ENCODE measurements at regions not wholly inside any gene's neighbourhood (a gene's known extent, or its start where the extent isn't known, plus 50 kb on each side); places are given as distances from the start of the nearest gene placed in this dataset.

DNA sequence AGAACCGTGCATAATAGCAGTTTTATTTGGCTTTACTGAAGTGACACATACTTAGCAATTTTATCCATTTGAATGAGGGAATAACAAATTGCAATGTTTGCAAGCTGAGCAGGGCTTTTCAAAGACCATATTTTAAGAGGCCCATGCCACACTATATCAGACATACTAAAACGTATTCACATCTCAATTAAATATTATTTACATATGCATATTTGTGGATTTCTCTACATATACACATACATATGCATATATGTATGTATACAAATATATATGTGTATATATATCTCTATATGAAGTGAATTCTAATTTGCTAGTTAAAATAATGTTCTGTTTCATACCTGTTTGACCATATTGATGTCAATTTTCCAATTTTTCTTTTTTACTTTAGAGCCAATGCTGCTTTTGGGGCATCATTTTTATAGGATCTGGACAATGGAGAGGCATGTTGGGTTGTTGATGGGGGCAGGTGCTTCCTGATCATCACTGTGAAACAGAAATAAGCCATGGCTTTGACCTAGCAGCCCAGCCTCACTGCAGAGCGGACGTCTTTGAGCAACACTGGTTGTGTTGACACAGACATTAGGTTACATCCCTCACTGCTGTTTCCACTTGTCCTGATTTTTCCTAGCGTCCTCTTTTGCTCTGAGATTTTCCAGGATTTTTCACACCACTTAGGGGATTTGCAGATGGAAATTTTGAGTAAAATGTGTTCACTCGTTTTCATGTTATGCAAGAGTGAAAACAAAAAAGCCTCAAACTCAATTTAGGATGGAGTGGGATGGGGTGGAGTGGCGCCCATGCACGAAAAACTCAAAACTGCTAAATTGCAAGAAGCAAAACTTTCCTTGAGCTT lies 56.9 kb downstream of the RDH14 start:
- DNase-seq (ENCODE audit: low read depth in 1 of 2, low spot score in 1 of 2): no peak

DNA sequence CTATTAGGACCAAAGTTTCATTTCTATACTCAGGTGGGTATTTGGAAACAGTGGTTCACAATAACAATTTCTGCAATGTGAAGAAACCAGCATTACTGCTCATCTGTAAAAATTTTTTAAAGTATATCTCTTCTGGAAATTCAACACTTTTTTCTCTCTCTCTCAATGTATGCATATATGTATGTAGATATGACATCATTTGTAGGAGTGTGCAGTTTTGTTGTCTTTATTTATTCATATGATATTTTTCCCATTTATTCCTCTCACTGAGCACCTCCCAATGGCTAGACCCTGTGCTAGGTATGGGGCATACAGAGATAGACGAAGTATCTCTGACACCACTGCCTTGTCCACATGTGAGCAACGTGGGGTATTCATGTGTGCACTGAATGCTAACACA lies 58.3 kb downstream of the RDH14 start:
- DNase-seq (ENCODE audit: low read depth in 1 of 2, low spot score in 1 of 2): no peak

DNA sequence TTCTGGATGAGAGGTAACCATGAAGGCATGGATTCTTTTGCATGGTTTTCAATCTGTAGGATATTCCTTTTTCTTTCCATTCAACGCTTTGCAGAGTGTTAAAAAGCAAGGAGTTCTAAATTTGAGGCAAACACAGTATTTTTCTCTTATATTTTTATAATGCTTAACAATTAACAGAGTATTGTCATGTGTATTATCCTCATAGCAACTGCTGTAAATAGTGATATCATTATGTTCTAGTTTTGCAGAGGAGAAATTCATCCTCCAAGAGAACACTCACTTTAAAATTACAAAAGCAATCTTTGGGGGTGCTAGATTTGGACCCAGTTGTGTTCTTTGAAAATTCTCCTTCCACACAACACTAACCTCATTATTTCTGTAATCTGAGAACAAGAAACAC lies 58.7 kb downstream of the RDH14 start:
- no peak for DNase-seq (ENCODE audit: low read depth in 1 of 2, low spot score in 1 of 2)

DNA sequence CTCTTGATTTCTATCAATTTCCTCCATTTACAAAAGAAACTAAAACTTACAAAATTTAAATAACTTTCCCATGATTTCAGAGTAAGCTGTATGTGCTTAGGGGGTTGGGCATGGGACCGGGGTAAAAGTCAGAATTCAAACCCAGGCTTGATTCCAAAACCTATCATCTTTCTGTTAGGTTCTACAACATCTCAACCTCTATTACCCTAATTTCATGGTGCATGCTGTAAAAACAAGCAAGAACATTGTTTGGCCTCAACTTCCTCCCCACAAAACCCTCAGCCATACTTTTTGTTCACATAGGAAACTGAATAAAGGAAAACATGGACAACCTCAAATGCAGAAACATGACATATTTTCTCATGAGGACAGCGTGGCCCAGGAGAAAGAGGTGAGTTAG lies 59.3 kb downstream of the RDH14 start:
- no peak for DNase-seq (ENCODE audit: low read depth in 1 of 2, low spot score in 1 of 2)

DNA sequence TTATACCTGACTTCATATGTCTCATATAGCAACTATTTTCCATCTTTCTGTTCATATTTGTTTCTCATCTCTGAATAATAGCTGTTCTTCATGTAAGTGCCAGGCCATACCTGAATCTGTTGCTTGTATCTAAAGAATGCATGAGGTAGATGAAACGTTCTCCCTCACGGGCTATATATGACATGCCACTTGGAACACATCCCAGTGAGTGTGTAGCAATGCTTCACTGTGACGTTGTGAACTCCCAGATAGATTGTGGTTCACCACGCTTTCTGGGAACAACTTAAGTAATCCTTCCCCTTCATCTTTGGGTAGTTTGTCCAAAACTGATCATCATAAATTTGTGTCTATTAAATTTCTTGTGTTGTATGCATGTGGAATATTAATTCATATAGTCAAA lies 60.1 kb downstream of the RDH14 start:
- DNase-seq (ENCODE audit: low read depth in 1 of 2, low spot score in 1 of 2): no peak

DNA sequence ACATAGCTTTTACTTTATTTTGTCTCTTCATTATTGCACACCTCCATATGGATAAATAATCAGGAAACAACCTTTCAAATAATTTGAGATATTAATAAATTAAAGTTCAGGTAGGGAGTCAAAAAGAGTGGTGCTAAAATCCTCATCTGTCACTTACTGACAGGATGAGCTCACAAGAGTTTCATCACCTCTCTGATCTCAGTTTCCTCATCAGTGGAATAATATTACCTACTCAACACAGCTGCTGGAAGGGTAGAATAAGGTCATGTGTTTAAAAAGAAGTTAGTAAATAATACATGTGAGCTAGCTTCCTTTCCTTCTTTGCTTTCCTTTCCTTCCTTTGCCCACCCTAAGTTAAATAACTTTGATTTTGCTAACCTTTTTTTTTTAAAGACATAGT lies 61.9 kb downstream of the RDH14 start:
- DNase-seq (ENCODE audit: low read depth in 1 of 2, low spot score in 1 of 2): no peak

DNA sequence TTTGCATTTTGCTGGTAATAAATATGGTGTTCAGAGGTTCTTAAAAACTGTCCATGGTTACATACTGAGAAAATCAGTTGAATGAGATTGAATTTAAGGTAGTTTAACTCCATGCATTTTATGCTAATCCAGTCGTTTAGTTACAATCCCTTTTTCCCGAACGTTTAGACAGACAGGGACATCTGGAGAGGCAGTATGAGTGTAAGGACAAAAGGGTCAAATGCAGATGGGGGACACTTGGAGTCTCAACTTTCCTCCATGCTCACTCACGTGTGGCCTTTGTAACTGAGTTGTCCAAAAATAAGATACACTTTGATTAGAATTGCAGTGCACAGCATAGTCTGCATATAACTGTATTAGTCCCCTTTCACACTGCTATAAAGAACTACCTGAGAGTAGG lies 63.9 kb downstream of the RDH14 start:
- no peak for DNase-seq (ENCODE audit: low read depth in 1 of 2, low spot score in 1 of 2)

DNA sequence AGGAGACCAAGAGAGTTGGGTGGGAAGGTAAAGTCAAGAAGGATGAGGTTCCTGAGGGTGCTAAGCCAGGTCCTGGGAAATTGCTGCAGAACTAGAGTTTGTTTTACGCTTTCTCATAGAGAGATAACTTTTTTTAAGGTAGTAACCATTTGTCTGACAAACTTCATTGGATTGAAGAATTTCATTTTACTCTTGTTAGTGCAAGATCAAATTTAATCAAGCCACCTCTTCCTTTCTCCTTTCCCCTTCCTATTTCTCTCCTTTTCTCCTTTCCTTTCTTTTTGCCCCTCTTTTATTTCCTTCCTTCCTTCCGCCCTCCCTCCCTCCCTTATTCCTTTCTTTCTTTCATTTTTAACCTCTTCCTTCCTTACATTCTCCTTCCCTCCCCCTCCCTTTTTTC lies 65.4 kb downstream of the RDH14 start:
- DNase-seq (ENCODE audit: low read depth in 1 of 2, low spot score in 1 of 2): no peak

DNA sequence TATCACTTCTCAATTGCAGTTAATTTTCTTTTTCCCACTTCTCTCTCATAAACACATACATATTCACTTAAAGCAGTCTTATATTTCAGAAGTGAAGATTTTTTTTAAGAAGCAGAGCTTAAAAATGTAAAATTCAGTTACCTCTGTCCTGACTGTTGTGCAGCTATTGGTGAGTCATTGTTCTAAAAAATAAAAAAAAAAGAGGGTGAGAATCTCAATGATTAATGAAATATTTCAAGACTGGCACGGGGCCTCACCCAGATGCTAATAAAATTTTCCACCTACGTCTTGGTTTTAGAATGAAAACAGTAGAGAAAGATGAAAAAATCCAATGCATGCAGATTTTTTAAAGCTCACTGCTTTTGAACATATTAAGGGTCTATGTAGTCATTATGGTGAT lies 67.7 kb downstream of the RDH14 start:
- DNase-seq (ENCODE audit: low read depth in 1 of 2, low spot score in 1 of 2): no peak

DNA sequence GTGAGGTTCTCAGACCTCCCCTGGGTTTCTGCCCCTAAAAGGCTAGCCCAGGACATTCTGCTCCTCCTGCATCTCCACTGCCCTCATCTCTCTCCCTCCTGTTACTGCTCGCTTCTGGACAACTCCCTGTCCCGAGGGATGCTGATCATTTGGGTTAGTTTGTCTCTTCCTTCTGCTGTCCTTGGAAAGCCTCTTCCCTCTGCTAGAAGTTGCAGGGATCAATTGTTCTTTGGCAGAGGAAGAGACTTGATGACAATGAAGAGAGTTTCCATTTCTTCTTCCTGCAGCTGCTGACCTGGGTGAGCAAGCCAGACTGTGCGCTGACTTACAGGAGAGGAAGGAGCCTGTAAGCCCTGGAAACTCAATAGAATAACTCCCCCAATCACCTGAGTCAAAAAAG lies 68.9 kb downstream of the RDH14 start:
- DNase-seq (ENCODE audit: low read depth in 1 of 2, low spot score in 1 of 2): no peak

DNA sequence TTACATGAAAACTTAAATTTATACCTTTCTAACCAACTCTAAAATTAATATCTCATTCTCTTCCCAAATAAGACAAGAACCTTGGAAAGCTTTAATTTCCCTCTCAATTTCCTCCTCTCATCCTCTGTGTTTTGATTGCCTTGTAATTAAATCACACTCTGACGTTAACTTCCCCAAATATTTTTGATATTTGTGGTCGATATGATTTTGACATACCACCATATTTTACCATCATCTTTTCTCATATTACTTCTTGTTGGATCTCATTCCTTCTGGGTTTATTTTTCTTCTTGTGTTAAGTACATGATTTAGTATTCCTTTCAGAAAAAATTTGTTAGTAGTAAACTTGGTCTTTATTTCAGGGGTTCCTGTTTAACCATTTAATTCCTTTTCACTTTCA lies 69.6 kb downstream of the RDH14 start:
- no peak for DNase-seq (ENCODE audit: low read depth in 1 of 2, low spot score in 1 of 2)

DNA sequence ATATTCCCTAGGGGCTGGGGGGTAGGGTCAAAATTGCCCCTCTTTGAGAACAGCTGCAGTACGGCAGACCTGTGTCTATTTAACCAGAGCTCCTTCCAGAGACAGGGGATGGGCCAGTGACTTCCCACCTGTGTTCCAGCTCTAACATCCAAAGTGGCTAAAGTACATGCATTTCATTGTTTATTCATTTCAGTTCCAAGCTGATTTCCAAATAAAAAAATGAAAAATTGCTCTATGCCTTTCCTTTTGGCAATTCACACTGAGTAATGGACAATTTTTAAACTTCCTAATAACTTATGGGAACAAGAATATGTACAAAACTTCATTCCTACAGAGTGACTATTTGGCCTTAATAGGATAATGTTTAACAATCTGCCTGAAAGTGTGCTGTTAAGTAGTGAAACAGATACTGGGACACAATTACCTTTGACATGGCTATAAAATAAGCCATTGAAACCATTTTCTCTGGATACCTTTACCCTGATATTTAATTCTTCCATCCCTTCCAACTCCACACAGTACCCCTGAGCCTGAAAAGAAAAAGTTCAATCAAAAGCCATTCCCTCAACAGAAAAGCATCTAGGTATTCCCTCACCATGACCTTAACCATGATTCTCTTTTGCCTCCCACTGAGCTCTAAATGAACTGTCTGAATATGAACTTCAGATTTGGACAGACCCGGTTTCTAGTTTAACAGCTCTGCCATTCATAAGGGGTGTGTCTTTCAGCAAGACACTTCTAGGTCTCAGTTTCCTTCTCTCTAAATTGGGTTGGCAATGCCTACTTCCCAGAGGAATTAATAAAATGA lies 73.1 kb downstream of the RDH14 start:
- no peak for DNase-seq (ENCODE audit: low read depth in 1 of 2, low spot score in 1 of 2)

DNA sequence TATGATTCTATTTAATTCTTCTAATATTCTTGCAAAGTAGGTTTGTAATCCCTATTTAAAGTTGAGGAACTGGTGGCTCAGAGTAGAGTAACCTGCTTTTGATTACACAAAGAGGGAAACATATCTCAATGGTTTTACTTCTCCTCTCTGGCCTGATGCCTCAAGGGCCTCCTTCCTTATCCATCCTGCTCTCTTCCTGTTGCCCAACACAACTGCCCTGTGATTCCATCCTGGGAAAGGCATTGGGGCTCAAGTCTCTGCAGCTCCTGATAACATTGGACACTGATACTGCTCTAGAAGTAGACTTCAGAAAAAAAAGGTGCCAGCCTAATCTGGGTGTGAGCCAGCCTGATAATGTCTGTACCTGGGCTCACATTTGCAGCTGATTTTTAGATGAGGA lies 75.8 kb downstream of the RDH14 start:
- DNase-seq (ENCODE audit: low read depth in 1 of 2, low spot score in 1 of 2): no peak

DNA sequence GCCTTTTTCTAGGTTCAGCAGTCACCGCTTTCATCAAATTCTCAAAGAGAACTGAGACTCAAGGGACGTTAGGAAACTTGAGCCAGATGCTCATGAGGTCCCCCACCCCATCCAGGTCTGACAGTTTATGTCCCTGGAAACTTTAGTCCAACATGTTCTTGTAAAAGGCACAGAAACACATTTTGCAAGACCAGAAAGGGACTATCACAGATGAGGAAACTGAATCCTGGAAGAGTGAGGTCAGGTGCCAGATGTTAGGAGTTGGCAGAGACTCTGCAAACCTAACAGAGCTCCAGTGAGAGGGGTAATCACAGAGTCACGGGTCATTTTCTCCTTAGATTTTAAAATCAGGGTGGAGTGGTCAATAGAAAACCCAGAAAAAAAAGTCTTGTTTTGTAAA lies 76.6 kb downstream of the RDH14 start:
- DNase-seq (ENCODE audit: low read depth in 1 of 2, low spot score in 1 of 2): no peak

DNA sequence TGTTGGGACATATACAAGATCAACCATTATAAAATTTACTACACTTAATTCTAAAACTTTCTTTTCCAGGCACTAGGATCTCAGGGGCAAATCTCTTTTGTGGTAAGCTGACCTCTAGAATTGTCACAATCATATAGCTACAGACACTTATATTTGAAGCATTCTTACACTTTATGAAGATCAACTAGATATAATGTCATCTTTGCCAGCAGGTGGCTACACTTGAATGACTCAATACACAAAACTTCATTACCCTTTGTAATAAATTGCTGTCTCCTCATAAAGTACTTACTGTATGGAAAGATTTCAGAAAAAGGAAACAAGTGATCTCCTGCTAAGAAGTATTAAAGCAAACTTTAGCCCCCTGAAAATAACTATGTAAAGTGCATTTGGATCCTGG lies 77.8 kb downstream of the RDH14 start:
- no peak for DNase-seq (ENCODE audit: low read depth in 1 of 2, low spot score in 1 of 2)

DNA sequence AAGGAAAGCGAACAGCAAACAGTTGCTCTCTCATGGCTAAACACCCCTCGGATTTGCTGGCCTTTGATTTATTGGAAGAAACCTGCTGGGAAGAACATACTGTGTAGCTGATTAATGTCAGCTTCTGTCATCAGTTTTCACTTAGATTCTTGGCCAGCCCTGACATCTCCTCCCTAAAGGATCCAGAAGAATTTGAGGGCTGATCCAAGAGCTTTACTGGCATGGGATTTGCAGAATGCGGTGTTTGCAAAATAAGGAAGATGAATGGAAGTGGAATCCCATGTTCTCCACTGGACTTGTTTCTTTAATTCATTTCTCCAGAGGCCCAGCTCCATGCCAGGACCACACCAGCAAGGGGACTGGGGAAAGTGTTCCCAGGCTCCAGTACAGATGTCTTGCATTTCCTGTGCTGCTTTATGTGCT lies 80.5 kb downstream of the RDH14 start:
- no peak for DNase-seq (ENCODE audit: low read depth in 1 of 2, low spot score in 1 of 2)

DNA sequence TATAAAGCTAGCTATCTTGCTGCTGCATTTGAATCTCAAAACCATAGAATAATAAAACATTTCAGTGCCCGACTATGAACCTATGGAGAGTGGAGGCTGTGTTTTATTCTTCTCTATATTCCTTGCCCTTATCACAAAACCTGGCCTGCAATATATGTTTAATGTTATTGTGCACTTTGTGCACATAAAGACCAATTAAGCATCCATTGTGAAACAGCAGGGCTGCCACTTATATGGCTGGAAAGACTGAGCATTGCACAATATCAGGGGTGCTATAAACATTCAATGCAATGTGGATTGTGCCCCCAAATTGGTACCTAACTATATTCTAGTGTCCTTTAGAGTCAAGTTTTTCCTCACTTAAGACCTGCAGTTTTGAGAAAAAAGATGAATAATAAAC lies 83.2 kb downstream of the RDH14 start:
- DNase-seq (ENCODE audit: low read depth in 1 of 2, low spot score in 1 of 2): no peak

DNA sequence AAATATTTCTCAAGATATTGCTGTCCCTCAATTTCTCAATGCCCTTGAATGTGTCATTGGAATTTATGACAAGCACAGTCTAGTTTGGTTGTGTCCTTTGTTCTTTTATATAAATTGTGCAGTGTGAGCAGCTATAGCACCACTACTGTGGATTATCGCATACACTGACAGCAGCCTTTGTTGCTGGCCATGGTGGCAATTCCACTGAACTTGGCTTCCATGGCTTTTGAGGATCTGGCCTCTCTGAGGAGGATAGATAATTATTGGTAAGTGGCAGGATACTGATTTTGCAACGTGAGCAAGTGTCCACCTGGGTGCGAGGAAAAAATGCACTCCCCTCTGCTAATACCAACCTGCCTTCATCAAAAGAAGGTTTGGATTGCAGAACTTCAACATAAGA lies 84.0 kb downstream of the RDH14 start:
- no peak for DNase-seq (ENCODE audit: low read depth in 1 of 2, low spot score in 1 of 2)

DNA sequence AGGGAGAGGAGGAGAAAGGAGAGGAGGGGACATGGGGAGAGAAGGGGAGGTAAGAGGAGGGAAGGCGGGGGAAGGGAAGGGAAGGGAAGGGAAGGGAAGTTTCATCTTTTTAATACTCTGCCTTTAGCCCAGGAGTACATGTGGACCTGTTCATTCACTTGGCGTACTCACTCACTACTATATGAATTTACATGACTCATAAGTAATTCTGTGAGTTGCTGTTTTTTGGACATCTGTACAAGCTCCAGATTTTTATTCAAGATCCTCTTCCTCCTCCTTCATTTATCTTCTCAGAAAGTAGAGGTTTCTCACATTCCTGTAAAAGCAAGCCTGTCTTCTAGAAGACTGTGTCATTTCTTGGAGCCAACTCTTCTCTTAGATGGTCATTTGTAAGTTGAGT lies 84.6 kb downstream of the RDH14 start:
- DNase-seq (ENCODE audit: low read depth in 1 of 2, low spot score in 1 of 2): no peak

DNA sequence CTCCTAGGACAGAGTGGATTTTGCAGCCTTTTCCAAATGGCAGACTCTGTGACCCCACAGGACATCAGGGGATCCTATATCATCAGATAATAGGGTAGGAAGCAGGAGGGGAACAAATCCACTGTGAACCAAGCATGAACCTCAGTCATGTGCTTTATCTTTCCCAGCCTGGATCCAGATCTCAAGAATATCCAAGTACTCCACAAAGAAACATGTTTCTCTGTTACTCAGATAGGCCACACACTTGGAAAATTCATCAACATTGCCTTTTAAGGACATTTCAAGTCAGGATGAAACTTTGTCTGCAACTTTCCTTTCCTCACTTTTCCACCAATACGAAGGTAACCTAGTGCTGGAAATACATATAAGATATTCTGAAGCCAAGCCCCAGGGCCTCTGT lies 85.8 kb downstream of the RDH14 start:
- no peak for DNase-seq (ENCODE audit: low read depth in 1 of 2, low spot score in 1 of 2)

DNA sequence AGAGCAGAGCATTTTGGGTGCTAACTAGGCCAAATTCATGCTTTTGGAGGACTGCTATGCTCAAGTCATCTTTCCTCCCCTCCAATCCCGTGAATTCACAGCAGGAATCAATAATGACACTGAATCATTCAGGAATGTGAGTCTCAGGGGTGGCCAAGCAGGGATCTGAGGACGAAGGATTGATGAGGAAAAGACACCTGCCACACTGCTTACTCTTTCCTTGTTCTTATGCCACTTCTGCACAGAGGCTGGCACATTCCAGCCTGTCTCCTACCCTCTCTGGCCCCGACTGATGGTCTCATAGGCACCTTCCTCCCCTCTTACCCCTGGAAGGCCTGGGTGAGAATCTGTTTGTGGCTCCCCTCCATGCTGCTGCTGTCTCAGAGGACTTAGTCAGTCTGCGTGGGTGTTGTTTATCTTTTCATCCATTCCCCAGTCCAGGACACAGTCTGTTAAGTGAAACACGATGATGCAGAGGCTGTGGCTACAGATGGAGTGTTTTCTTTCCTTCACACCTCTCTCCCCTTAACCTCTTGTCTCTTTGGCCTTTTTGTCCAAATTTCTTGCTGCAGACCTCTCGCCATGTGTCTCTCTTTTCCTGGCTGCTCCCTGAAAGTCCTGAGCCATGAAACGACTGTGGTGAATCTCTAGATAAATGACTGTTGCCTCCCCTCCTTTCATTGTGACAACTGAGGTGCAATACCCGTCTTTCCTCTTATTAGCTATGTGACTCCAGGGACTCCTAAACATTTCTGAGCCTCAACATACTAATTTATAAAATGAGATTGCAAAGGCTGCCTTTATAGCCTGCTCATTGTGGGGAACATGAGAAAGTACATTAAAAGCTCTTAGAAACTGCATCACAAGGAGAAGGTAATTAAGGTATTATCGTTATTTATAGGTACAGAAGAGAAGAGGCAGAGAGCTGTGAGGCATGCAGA lies 86.9 kb downstream of the RDH14 start:
- no peak for DNase-seq (ENCODE audit: low read depth in 1 of 2, low spot score in 1 of 2)

Data from activated CD4-positive, alpha-beta T cell treated with anti-CD3 and anti-CD28 coated beads, Interleukin-2, amount 50 U/mL, for 24 hours (primary cell).